WTC11 (cell line): ENCODE measurements at regions not wholly inside any gene's neighbourhood (a gene's known extent, or its start where the extent isn't known, plus 50 kb on each side); places are given as distances from the start of the nearest gene placed in this dataset.
A peak's percentile ranks its signal among the peaks of the same experiment; 100 is the strongest.

ENCODE experiments used
- ATAC-seq: fragments of 200-7000 bp; cut with Tn5 transposase; 2 replicates; pipeline ENCODE4 v1.10.0; 2021; ENCODE audit warnings: mild to moderate bottlenecking, moderate library complexity
- CTCF ChIA-PET: fragments of 300-600 bp; sonication (Branson Sonifier 250); formaldehyde crosslinking; loops from one replicate; lab custom pipeline; 2021; ENCODE audit warnings: antibody characterized with exemption; lab: Charles Lee
- POLR2A ChIA-PET: fragments of 350-600 bp; sonication (Branson Sonifier 250); formaldehyde crosslinking; loops from one replicate; lab custom pipeline; 2021; ENCODE audit warnings: antibody characterized with exemption; lab: Charles Lee
- DNase-seq: peaks from one replicate; pipeline ENCODE4 v3.0.0; 2021; ENCODE audit warnings: low spot score
- H3K27ac Mint-ChIP-seq: 2 replicates; pipeline ENCODE4 v1.8.0; 2021; ENCODE audit warnings: mixed read lengths
- H3K27me3 Mint-ChIP-seq: 2 replicates; pipeline ENCODE4 v1.8.0; 2021; ENCODE audit warnings: low read depth, mild to moderate bottlenecking, moderate library complexity, mixed read lengths
- H3K36me3 Mint-ChIP-seq: 2 replicates; pipeline ENCODE4 v1.8.0; 2021; ENCODE audit warnings: mixed read lengths
- H3K4me1 Mint-ChIP-seq: 2 replicates; pipeline ENCODE4 v1.8.0; 2022; ENCODE audit warnings: mixed read lengths
- H3K4me3 Mint-ChIP-seq: 2 replicates; pipeline ENCODE4 v1.8.0; 2021; ENCODE audit warnings: mild to moderate bottlenecking, moderate library complexity, mixed read lengths
- H3K9me3 Mint-ChIP-seq: 2 replicates; pipeline ENCODE4 v1.8.0; 2021; ENCODE audit warnings: mixed read lengths
- AFF4 ChIP-seq: sonication (generic); formaldehyde crosslinking; IDR thresholded peaks from 2 replicates; pipeline ENCODE4 v1.8.1; 2023; ENCODE audit warnings: mild to moderate bottlenecking, missing genetic modification reagents, borderline replicate concordance
- EMX1 ChIP-seq: fragments of 250-450 bp; sonication (Bioruptor Pico); IDR thresholded peaks from 2 replicates; pipeline ENCODE4 v1.8.0; 2021; ENCODE audit warnings: mild to moderate bottlenecking
- ETV6 ChIP-seq: sonication (generic); formaldehyde crosslinking; IDR thresholded peaks from 2 replicates; pipeline ENCODE4 v1.8.1; 2022; ENCODE audit warnings: mild to moderate bottlenecking, missing genetic modification reagents
- MLX ChIP-seq: sonication (generic); formaldehyde crosslinking; IDR thresholded peaks from 2 replicates; pipeline ENCODE4 v1.8.1; 2023; ENCODE audit warnings: mild to moderate bottlenecking, missing genetic modification reagents, moderate library complexity
- MXD4 ChIP-seq: fragments of 250-450 bp; sonication (Bioruptor Pico); IDR thresholded peaks from 2 replicates; pipeline ENCODE4 v1.8.0; 2021; ENCODE audit warnings: mild to moderate bottlenecking, moderate library complexity, borderline replicate concordance
- PREB ChIP-seq: sonication (generic); formaldehyde crosslinking; IDR thresholded peaks from 2 replicates; pipeline ENCODE4 v1.8.1; 2022; ENCODE audit warnings: mild to moderate bottlenecking, missing genetic modification reagents, moderate library complexity, borderline replicate concordance
- PRRX2 ChIP-seq: fragments of 250-450 bp; sonication (Bioruptor Pico); IDR thresholded peaks from 2 replicates; pipeline ENCODE4 v1.8.0; 2021; ENCODE audit warnings: mild to moderate bottlenecking
- SMAD3 ChIP-seq: sonication (generic); formaldehyde crosslinking; IDR thresholded peaks from 2 replicates; pipeline ENCODE4 v1.8.0; 2022; ENCODE audit warnings: missing genetic modification reagents, mild to moderate bottlenecking, borderline replicate concordance
- SMAD4 ChIP-seq: sonication (generic); formaldehyde crosslinking; IDR thresholded peaks from 2 replicates; pipeline ENCODE4 v1.8.0; 2022; ENCODE audit warnings: mild to moderate bottlenecking, missing genetic modification reagents
- TEAD1 ChIP-seq: sonication (generic); formaldehyde crosslinking; IDR thresholded peaks from 2 replicates; pipeline ENCODE4 v1.8.0; 2022; ENCODE audit warnings: mild to moderate bottlenecking, missing genetic modification reagents
- TP53 ChIP-seq: sonication (generic); formaldehyde crosslinking; IDR thresholded peaks from 2 replicates; pipeline ENCODE4 v1.8.1; 2023; ENCODE audit warnings: mild to moderate bottlenecking, missing genetic modification reagents
- USF1 ChIP-seq: sonication (generic); formaldehyde crosslinking; IDR thresholded peaks from 2 replicates; pipeline ENCODE4 v1.8.0; 2022; ENCODE audit warnings: mild to moderate bottlenecking, missing genetic modification reagents
- USF2 ChIP-seq: sonication (generic); formaldehyde crosslinking; IDR thresholded peaks from 2 replicates; pipeline ENCODE4 v1.8.1; 2023; ENCODE audit warnings: mild to moderate bottlenecking, missing genetic modification reagents, moderate library complexity
- ZNF138 ChIP-seq: sonication (generic); formaldehyde crosslinking; conservative IDR thresholded peaks from 2 replicates; pipeline ENCODE4 v1.8.1; 2022; ENCODE audit warnings: mild to moderate bottlenecking, moderate library complexity, missing genetic modification reagents
- ZNF219 ChIP-seq: sonication (generic); formaldehyde crosslinking; IDR thresholded peaks from 2 replicates; pipeline ENCODE4 v1.8.0; 2023; ENCODE audit warnings: missing genetic modification reagents, mild to moderate bottlenecking, borderline replicate concordance
- TF ChIP-seq, protein P1 (sequence below): fragments of 250-450 bp; sonication (Bioruptor Pico); IDR thresholded peaks from 2 replicates; pipeline ENCODE4 v1.9.0; 2021; ENCODE audit warnings: mild to moderate bottlenecking, borderline replicate concordance
- TF ChIP-seq, protein P2 (sequence below): sonication (generic); formaldehyde crosslinking; conservative IDR thresholded peaks from 2 replicates; pipeline ENCODE4 v1.8.1; 2022; ENCODE audit warnings: mild to moderate bottlenecking, missing genetic modification reagents

GRCh38 chr6:87817183-87817582 is 115.2 kb upstream of the AKIRIN2 start (continued):
- TF ChIP-seq MLX (CRISPR knock-in tag): no peak
- TF ChIP-seq, all 79 proteins: peak for 0

DNA sequence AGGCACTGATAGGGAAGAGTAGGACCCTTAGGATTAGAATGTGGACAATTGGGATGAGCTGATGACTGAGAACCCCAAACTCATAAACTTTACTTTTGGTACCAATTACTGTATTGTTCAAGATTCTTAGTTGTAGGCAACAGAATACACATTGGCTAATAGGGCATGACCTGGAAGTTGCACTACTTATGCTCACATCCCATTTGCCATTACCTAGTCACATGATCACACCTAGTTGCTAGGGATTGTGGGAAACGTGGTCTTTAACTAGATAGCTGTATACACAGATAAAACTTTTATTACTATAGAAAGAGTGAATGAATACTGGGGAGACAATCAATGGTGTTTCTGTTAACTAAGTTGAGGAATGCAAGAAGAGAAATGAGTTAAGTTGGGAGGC is 113.4 kb upstream of the AKIRIN2 start:
- no peak overlapping the region for H3K4me3 Mint-ChIP-seq
- no peak overlapping the region for H3K27ac Mint-ChIP-seq
- H3K9me3 Mint-ChIP-seq: peaks cover 6% of the 10 kb centered on the region
- POLR2A ChIA-PET: no interaction called here
- TF ChIP-seq USF2 (peak; percentile 82), USF1 (peak; percentile 72), ETV6 (CRISPR knock-in tag) (no peak), ZNF138 (no peak), SMAD3 (CRISPR knock-in tag) (no peak)
- TF ChIP-seq, all 79 proteins: peak for 2
- Mint-ChIP-seq H3K36me3 (no peaks in the 10 kb centered on the region), H3K4me1 (no peaks in the 10 kb centered on the region), H3K27me3 (no peaks in the 10 kb centered on the region; the same call in 1 of the 2 replicates)
- no peak for DNase-seq
- no peak for ATAC-seq
- CTCF ChIA-PET: no interaction called here

DNA sequence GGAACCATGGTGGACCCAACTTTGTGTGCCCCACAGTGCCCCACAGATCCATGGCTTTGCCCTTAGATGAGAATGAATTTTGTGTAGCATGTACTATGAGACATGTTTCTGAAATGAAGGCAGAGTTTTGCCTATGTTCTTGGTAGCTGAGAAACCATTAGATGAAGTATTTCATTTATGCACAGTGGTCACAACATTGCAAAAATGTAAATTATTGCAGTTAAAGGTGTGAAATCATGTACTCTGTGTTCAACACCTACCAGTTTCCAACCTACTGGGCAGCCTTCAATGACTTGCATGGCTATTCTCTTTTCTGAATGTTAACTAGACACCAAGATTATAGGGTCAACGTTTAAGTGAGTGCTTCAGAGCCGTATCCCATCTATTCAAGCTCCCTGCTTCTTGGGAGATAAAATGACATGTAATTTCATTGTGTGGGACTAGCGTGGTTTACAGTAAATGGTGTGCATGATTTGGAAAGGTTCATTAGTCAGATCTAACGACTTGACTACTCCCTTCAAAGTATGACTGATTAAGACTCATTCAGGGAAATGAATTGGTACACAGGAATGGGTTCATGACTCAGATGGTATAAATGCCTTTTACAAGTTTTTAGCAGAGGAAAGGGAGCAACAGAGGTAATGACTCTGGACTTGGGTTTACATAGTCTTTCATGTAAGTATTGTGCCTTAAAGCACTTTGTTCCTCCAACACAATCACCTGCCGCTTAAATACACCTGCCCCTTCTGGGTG is 106.1 kb upstream of the AKIRIN2 start:
- POLR2A ChIA-PET: no interaction called here
- Mint-ChIP-seq H3K9me3 (no peaks in the 10 kb centered on the region), H3K4me1 (no peaks in the 10 kb centered on the region), H3K4me3 (no peak overlapping the region), H3K27me3 (no peaks in the 10 kb centered on the region), H3K27ac (no peak overlapping the region), H3K36me3 (no peaks in the 10 kb centered on the region)
- ATAC-seq (no peak), DNase-seq (no peak)
- CTCF ChIA-PET: no interaction called here
- TF ChIP-seq, protein P1, sequence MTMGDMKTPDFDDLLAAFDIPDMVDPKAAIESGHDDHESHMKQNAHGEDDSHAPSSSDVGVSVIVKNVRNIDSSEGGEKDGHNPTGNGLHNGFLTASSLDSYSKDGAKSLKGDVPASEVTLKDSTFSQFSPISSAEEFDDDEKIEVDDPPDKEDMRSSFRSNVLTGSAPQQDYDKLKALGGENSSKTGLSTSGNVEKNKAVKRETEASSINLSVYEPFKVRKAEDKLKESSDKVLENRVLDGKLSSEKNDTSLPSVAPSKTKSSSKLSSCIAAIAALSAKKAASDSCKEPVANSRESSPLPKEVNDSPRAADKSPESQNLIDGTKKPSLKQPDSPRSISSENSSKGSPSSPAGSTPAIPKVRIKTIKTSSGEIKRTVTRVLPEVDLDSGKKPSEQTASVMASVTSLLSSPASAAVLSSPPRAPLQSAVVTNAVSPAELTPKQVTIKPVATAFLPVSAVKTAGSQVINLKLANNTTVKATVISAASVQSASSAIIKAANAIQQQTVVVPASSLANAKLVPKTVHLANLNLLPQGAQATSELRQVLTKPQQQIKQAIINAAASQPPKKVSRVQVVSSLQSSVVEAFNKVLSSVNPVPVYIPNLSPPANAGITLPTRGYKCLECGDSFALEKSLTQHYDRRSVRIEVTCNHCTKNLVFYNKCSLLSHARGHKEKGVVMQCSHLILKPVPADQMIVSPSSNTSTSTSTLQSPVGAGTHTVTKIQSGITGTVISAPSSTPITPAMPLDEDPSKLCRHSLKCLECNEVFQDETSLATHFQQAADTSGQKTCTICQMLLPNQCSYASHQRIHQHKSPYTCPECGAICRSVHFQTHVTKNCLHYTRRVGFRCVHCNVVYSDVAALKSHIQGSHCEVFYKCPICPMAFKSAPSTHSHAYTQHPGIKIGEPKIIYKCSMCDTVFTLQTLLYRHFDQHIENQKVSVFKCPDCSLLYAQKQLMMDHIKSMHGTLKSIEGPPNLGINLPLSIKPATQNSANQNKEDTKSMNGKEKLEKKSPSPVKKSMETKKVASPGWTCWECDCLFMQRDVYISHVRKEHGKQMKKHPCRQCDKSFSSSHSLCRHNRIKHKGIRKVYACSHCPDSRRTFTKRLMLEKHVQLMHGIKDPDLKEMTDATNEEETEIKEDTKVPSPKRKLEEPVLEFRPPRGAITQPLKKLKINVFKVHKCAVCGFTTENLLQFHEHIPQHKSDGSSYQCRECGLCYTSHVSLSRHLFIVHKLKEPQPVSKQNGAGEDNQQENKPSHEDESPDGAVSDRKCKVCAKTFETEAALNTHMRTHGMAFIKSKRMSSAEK (CRISPR knock-in tag): no peak
- no peak for TF ChIP-seq PRRX2
- no peak for TF ChIP-seq AFF4
- TF ChIP-seq, protein P2, sequence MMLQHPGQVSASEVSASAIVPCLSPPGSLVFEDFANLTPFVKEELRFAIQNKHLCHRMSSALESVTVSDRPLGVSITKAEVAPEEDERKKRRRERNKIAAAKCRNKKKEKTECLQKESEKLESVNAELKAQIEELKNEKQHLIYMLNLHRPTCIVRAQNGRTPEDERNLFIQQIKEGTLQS (CRISPR knock-in tag): no peak
- no peak for TF ChIP-seq ETV6 (CRISPR knock-in tag)
- TF ChIP-seq MXD4: no peak
- no peak for TF ChIP-seq TP53 (CRISPR knock-in tag)
- no peak for TF ChIP-seq SMAD4 (CRISPR knock-in tag)
- no peak for TF ChIP-seq EMX1 (CRISPR knock-in tag)
- no peak for TF ChIP-seq ZNF219 (CRISPR knock-in tag)
- TF ChIP-seq PREB: no peak
- TF ChIP-seq TEAD1 (CRISPR knock-in tag): no peak
